ENCODE measurements at regions not wholly inside any gene's neighbourhood (a gene's known extent, or its start where the extent isn't known, plus 50 kb on each side); places are given as distances from the start of the nearest gene placed in this dataset.
"Not testable (repeated sequence)": the region's sequence is repeated elsewhere in the genome, so short reads cannot be mapped to it uniquely, and the experiment has no call there.

- POLR2A ChIA-PET = no interaction called here
These were observed 775.9 kb upstream of the GOT2 start for GRCh38 chr16:59510008-59510424.

GRCh38 chr16:59500601-59501000 lies 766.5 kb upstream of the GOT2 start:
- no peaks in the 10 kb centered on the region for H3K27me3 Mint-ChIP-seq
- no peak overlapping the region for H3K4me3 Mint-ChIP-seq
- peaks cover 9% of the 10 kb centered on the region for H3K9me3 Mint-ChIP-seq
- DNase-seq = no peak
- ChIA-PET POLR2A (no interaction called here), CTCF (interaction anchor here (0.5 kb wide), 1 partner anchor 1338 kb away, joined by 6 read pairs; no protein-coding TSS in a partner anchor)
- H3K4me1 Mint-ChIP-seq = no peaks in the 10 kb centered on the region
- no peaks in the 10 kb centered on the region for H3K36me3 Mint-ChIP-seq (ENCODE audit: low read depth)
- no peak overlapping the region for H3K27ac Mint-ChIP-seq

More at GRCh38 chr16:59510008-59510424, 775.9 kb upstream of the GOT2 start:
- Mint-ChIP-seq H3K27ac (no peak overlapping the region), H3K27me3 (no peaks in the 10 kb centered on the region), H3K36me3 (ENCODE audit: low read depth) (no peaks in the 10 kb centered on the region), H3K4me3 (no peak overlapping the region), H3K4me1 (no peaks in the 10 kb centered on the region), H3K9me3 (peaks cover 12% of the 10 kb centered on the region)
- DNase-seq = no peak
- CTCF ChIA-PET = no interaction called here

- Mint-ChIP-seq H3K9me3 (peaks cover 12% of the 10 kb centered on the region), H3K4me3 (no peak overlapping the region), H3K36me3 (ENCODE audit: low read depth) (no peaks in the 10 kb centered on the region), H3K27me3 (no peaks in the 10 kb centered on the region), H3K27ac (no peak overlapping the region), H3K4me1 (no peaks in the 10 kb centered on the region)
- ChIA-PET POLR2A (no interaction called here), CTCF (no interaction called here)
- DNase-seq = no peak
These were observed 753.0 kb upstream of the GOT2 start for GRCh38 chr16:59487067-59487466.

GRCh38 chr16:59484833-59485516 lies 750.9 kb upstream of the GOT2 start:
- Mint-ChIP-seq H3K4me1 (no peaks in the 10 kb centered on the region), H3K4me3 (no peak overlapping the region), H3K36me3 (ENCODE audit: low read depth) (no peaks in the 10 kb centered on the region), H3K9me3 (peaks cover 15% of the 10 kb centered on the region), H3K27me3 (no peaks in the 10 kb centered on the region), H3K27ac (no peak overlapping the region)
- ChIA-PET CTCF (interaction anchor here (0.8 kb wide), 1 partner anchor 22 kb away, joined by 3 read pairs; no protein-coding TSS in a partner anchor), POLR2A (no interaction called here)
- no peak for DNase-seq

GRCh38 chr16:59478838-59479237 lies 744.7 kb upstream of the GOT2 start:
- Mint-ChIP-seq H3K9me3 (peaks cover 9% of the 10 kb centered on the region), H3K36me3 (ENCODE audit: low read depth) (no peaks in the 10 kb centered on the region), H3K27me3 (no peaks in the 10 kb centered on the region), H3K4me1 (no peaks in the 10 kb centered on the region), H3K4me3 (no peak overlapping the region), H3K27ac (no peak overlapping the region)
- POLR2A ChIA-PET = no interaction called here
- CTCF ChIA-PET = interaction anchor here (0.6 kb wide), 1 partner anchor 10 kb away, joined by 5 read pairs; no protein-coding TSS in a partner anchor
- no peak for DNase-seq

GRCh38 chr16:59470556-59470955 lies 736.4 kb upstream of the GOT2 start:
- CTCF ChIA-PET = no interaction called here
- Mint-ChIP-seq H3K9me3 (peaks cover 11% of the 10 kb centered on the region), H3K27ac (no peak overlapping the region)

GRCh38 chr16:59469266-59469665 lies 735.1 kb upstream of the GOT2 start:
- Mint-ChIP-seq H3K36me3 (ENCODE audit: low read depth) (no peaks in the 10 kb centered on the region), H3K27me3 (no peaks in the 10 kb centered on the region)
- POLR2A ChIA-PET = no interaction called here

More at GRCh38 chr16:59470556-59470955, 736.4 kb upstream of the GOT2 start:
- Mint-ChIP-seq H3K27me3 (no peaks in the 10 kb centered on the region), H3K4me1 (no peaks in the 10 kb centered on the region), H3K36me3 (ENCODE audit: low read depth) (no peaks in the 10 kb centered on the region), H3K4me3 (no peak overlapping the region)
- POLR2A ChIA-PET = no interaction called here
- DNase-seq = no peak

GRCh38 chr16:59463776-59464175 lies 729.7 kb upstream of the GOT2 start:
- H3K4me1 Mint-ChIP-seq = no peaks in the 10 kb centered on the region
- H3K9me3 Mint-ChIP-seq = peaks cover 11% of the 10 kb centered on the region
- H3K27ac Mint-ChIP-seq = no peak overlapping the region
- ChIA-PET POLR2A (no interaction called here), CTCF (no interaction called here)
- DNase-seq = no peak
- no peaks in the 10 kb centered on the region for H3K36me3 Mint-ChIP-seq (ENCODE audit: low read depth)
- no peaks in the 10 kb centered on the region for H3K27me3 Mint-ChIP-seq
- H3K4me3 Mint-ChIP-seq = no peak overlapping the region

More at GRCh38 chr16:59469266-59469665, 735.1 kb upstream of the GOT2 start:
- H3K9me3 Mint-ChIP-seq = peaks cover 11% of the 10 kb centered on the region
- H3K4me3 Mint-ChIP-seq = no peak overlapping the region
- H3K4me1 Mint-ChIP-seq = no peaks in the 10 kb centered on the region
- H3K27ac Mint-ChIP-seq = no peak overlapping the region
- CTCF ChIA-PET = no interaction called here
- DNase-seq = no peak

- no peaks in the 10 kb centered on the region for H3K27me3 Mint-ChIP-seq
- H3K27ac Mint-ChIP-seq = no peak overlapping the region
- no peaks in the 10 kb centered on the region for H3K36me3 Mint-ChIP-seq (ENCODE audit: low read depth)
- H3K4me3 Mint-ChIP-seq = no peak overlapping the region
- H3K4me1 Mint-ChIP-seq = no peaks in the 10 kb centered on the region
- CTCF ChIA-PET = no interaction called here
- peaks cover 5% of the 10 kb centered on the region for H3K9me3 Mint-ChIP-seq
- POLR2A ChIA-PET = no interaction called here
- DNase-seq = no peak
These were observed 725.7 kb upstream of the GOT2 start for GRCh38 chr16:59459806-59460205.

GRCh38 chr16:59455497-59455896 lies 721.4 kb upstream of the GOT2 start:
- Mint-ChIP-seq H3K36me3 (ENCODE audit: low read depth) (no peaks in the 10 kb centered on the region), H3K27me3 (no peaks in the 10 kb centered on the region), H3K4me1 (no peaks in the 10 kb centered on the region), H3K27ac (no peak overlapping the region), H3K9me3 (peaks cover 7% of the 10 kb centered on the region), H3K4me3 (no peak overlapping the region)
- DNase-seq = no peak
- CTCF ChIA-PET = no interaction called here
- POLR2A ChIA-PET = no interaction called here

GRCh38 chr16:59450513-59450912 lies 716.4 kb upstream of the GOT2 start:
- H3K36me3 Mint-ChIP-seq (ENCODE audit: low read depth); H3K4me3 Mint-ChIP-seq; CTCF ChIA-PET; H3K9me3 Mint-ChIP-seq; DNase-seq; H3K27me3 Mint-ChIP-seq; POLR2A ChIA-PET; H3K27ac Mint-ChIP-seq; H3K4me1 Mint-ChIP-seq: not testable (repeated sequence)

GRCh38 chr16:59440502-59440901 lies 706.4 kb upstream of the GOT2 start:
- no peaks in the 10 kb centered on the region for H3K27me3 Mint-ChIP-seq
- DNase-seq = no peak
- ChIA-PET POLR2A (no interaction called here), CTCF (no interaction called here)
- peaks cover 8% of the 10 kb centered on the region for H3K9me3 Mint-ChIP-seq
- no peaks in the 10 kb centered on the region for H3K36me3 Mint-ChIP-seq (ENCODE audit: low read depth)
- H3K4me1 Mint-ChIP-seq = no peaks in the 10 kb centered on the region
- no peak overlapping the region for H3K27ac Mint-ChIP-seq
- H3K4me3 Mint-ChIP-seq = no peak overlapping the region

- no peaks in the 10 kb centered on the region for H3K4me1 Mint-ChIP-seq
- H3K27me3 Mint-ChIP-seq = no peaks in the 10 kb centered on the region
- peaks cover 17% of the 10 kb centered on the region for H3K9me3 Mint-ChIP-seq
- no peaks in the 10 kb centered on the region for H3K36me3 Mint-ChIP-seq (ENCODE audit: low read depth)
- ChIA-PET CTCF (no interaction called here), POLR2A (no interaction called here)
- H3K4me3 Mint-ChIP-seq = no peak overlapping the region
- H3K27ac Mint-ChIP-seq = no peak overlapping the region
- DNase-seq = no peak
These were observed 698.8 kb upstream of the GOT2 start for GRCh38 chr16:59432896-59433295.

- ChIA-PET POLR2A (no interaction called here), CTCF (no interaction called here)
- DNase-seq = no peak
- Mint-ChIP-seq H3K36me3 (ENCODE audit: low read depth) (no peaks in the 10 kb centered on the region), H3K27ac (no peak overlapping the region), H3K4me3 (no peak overlapping the region), H3K9me3 (peaks cover 17% of the 10 kb centered on the region), H3K27me3 (no peaks in the 10 kb centered on the region), H3K4me1 (no peaks in the 10 kb centered on the region)
These were observed 698.2 kb upstream of the GOT2 start for GRCh38 chr16:59432276-59432675.

All from activated CD4-positive, alpha-beta memory T cell treated with anti-CD3 and anti-CD28 coated beads, Interleukin-2, amount 10 ng/mL, durations not matched to agents 7 days and 5 days (primary cell).